Lower leg skin (tissue), 4 donors: ENCODE measurements at regions not wholly inside any gene's neighbourhood (a gene's known extent, or its start where the extent isn't known, plus 50 kb on each side); places are given as distances from the start of the nearest gene placed in this dataset.
"Not testable (repeated sequence)": the region's sequence is repeated elsewhere in the genome, so short reads cannot be mapped to it uniquely, and the experiment has no call there.

Experiments
- DNase-seq, 2 donors: peaks; one replicate each; pipeline ENCODE4 v3.0.0-alpha.2; 2019; ENCODE audit warnings: low spot score in 2 of 2
- H3K4me3 ChIP-seq: fragments of 200-600 bp; sonication (generic); 2 replicates; pipeline ENCODE4 v1.5.1; 2017; ENCODE audit warnings: mild to moderate bottlenecking, low read depth; ENCODE audit not compliant: poor library complexity, severe bottlenecking
- CTCF ChIP-seq, 3 donors: fragments of 450-650 bp; IDR thresholded peaks; one replicate each; pipeline ENCODE4 v1.5.1; 2016; ENCODE audit warnings: antibody characterized with exemption in 3 of 3, mild to moderate bottlenecking in 3 of 3, moderate library complexity in 2 of 3
- POLR2A ChIP-seq, 2 donors: fragments of 450-650 bp; IDR thresholded peaks; one replicate each; pipeline ENCODE4 v1.6.1; 2016 to 2017; ENCODE audit warnings: antibody characterized with exemption in 2 of 2, mild to moderate bottlenecking in 1 of 2, moderate library complexity in 1 of 2
- WGBS, 2 donors: methylation state at CpG; one replicate each; pipeline ENCODE4 v1.1.5; 2018; 5-methylcytosine and 5-hydroxymethylcytosine counted together
- intact Hi-C: fragments of 100-400 bp; cut with DNase I; formaldehyde crosslinking; loops from one replicate; pipeline ENCODE4 v1.15.0; 2023; ENCODE audit warnings: low total_unique reads

GRCh38 chr15:66994927-66995656 is 70.3 kb upstream of the SMAD3 start:
- intact Hi-C loops = no loop called here
- TF ChIP-seq CTCF (IDR thresholded peaks at IDR 0.05) = no peak
- no peak for TF ChIP-seq POLR2A (IDR thresholded peaks at IDR 0.05)
- no peak overlapping the region for H3K4me3 ChIP-seq
- WGBS, 2 donors = 87 to 93% methylated on average over 7 of the region's 7 CpGs
- DNase-seq = no peak

GRCh38 chr15:66996094-66996493 is 69.3 kb upstream of the SMAD3 start:
- DNase-seq = no peak
- WGBS, 2 donors = 88 to 94% methylated on average over 2 of the region's 2 CpGs
- TF ChIP-seq CTCF (IDR thresholded peaks at IDR 0.05) = no peak
- intact Hi-C loops = no loop called here
- no peak overlapping the region for H3K4me3 ChIP-seq

DNA sequence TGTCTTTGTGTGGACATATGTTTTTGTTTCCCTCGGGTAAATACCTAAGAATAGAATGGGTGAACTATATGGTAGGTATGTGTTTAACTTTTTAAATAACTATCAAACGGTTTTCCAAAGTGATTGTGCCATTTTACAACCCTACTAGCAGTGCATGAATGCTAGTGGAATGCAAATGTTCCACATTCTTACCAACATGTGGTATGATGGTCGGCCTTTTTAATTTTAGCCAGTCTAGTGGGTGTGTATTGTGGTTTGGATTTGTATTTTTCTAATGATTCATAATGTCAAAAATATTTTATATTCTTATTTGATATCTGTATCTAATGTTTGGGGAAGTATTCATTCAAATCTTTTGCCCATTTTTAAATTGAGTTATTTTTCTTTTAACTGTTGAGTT is 68.2 kb upstream of the SMAD3 start:
- no peak for TF ChIP-seq POLR2A (IDR thresholded peaks at IDR 0.05)
- TF ChIP-seq CTCF (IDR thresholded peaks at IDR 0.05) = no peak
- intact Hi-C loops = no loop called here

GRCh38 chr15:66998234-66998633 is 67.2 kb upstream of the SMAD3 start:
- DNase-seq, intact Hi-C loops, H3K4me3 ChIP-seq: not testable (repeated sequence)
- WGBS, 2 donors = 97 to 100% methylated on average over 1 of the region's 1 CpG

More for the DNA sequence above, 68.2 kb upstream of the SMAD3 start:
- 62 to 63% methylated on average over 3 of the region's 3 CpGs for WGBS, 2 donors
- no peak for DNase-seq
- H3K4me3 ChIP-seq = no peak overlapping the region

DNA sequence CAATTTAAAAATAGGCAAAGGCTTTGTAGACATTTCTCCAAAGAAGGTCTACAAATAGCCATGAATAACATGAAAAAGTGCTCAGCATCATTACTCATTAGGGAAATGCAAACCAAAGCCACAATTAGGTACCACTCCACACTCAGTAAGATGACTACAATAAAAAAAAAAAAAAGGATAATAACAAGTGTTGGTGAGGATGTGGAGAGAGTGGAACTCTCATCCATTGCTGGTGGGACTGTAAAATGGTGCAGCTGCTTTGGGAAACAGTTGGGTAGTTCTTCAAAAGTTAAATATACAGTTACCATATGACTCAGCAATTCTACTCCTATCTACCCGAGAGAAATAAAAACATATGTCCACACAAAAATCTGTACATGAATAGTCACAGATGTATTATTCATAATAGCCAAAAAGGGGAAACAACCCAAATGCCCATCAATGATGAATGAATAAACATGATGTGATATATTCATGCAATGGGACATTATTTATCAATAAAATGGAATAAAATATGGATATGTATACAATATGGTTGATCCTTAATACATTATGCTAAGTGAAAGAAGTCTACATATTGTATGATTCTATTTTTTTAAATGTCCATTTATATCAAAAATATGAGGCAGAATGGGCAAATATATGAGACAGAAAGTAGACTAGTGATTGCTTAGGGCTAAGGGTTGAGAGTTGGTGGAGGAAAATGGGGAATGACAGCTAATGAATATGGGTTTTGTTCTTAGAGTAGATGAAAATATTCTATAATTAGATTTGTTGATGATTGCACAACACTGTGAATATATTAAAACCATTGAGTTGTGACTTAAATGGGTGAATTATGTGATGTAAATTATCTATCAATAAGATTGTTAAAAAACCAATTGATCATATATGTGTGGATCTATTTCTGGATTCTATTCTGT is 66.1 kb upstream of the SMAD3 start:
- intact Hi-C loops = no loop called here
- no peak overlapping the region for H3K4me3 ChIP-seq
- 54 to 66% methylated on average over 1 of the region's 1 CpG for WGBS, 2 donors
- DNase-seq = no peak
- no peak for TF ChIP-seq POLR2A (IDR thresholded peaks at IDR 0.05)
- TF ChIP-seq CTCF (IDR thresholded peaks at IDR 0.05) = no peak

DNA sequence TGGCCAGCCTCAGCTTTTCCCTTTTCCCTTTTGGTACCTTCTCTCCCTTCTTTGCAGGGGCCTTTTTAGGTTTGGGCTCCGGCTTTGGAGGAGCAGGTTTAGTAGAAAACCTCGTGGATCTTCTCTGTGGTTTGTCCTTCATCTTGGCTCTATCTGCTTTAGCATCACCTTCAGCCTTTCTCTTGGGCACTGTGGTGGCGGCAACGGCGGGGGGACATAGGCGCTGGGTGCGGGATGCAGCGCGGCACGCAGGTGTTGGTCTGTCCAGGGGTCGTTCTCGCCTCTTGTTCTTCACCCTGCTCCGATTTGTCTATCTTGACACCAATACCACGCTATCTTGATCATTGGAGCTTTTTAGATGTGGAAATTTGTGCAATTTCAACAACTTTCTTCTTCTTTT is 64.5 kb upstream of the SMAD3 start:
- intact Hi-C loops = no loop called here

More for the DNA sequence above, 64.5 kb upstream of the SMAD3 start:
- DNase-seq = no peak
- WGBS, 2 donors = 88 to 92% methylated on average over 14 of the region's 14 CpGs
- TF ChIP-seq CTCF (IDR thresholded peaks at IDR 0.05) (no peak), POLR2A (IDR thresholded peaks at IDR 0.05) (no peak)
- no peak overlapping the region for H3K4me3 ChIP-seq
